Heart right ventricle (tissue), 16 donors: ENCODE measurements at regions not wholly inside any gene's neighbourhood (a gene's known extent, or its start where the extent isn't known, plus 50 kb on each side); places are given as distances from the start of the nearest gene placed in this dataset.

Experiments used
- ATAC-seq, 8 donors: fragments of 200-7000 bp; cut with Tn5 transposase; one replicate each; pipeline ENCODE4 v1.9.1; 2020; ENCODE audit warnings: mild to moderate bottlenecking in 8 of 8, moderate library complexity in 8 of 8, moderate number of reproducible peaks in 1 of 8
- DNase-seq, 2 donors: peaks; one replicate each; pipeline ENCODE4 v3.0.0-alpha.2; 2020
- H3K27ac ChIP-seq, 10 donors: fragments of 200-600 bp; sonication (generic) in 2 of 10; one replicate each; pipeline versions ENCODE4 v1.5.0 to v1.8.0; 2020 to 2022; ENCODE audit warnings: mild to moderate bottlenecking in 3 of 10
- H3K27me3 ChIP-seq, 7 donors: fragments of 200-600 bp; one replicate each; pipeline ENCODE4 v1.8.0; 2021 to 2022; ENCODE audit warnings: mild to moderate bottlenecking in 2 of 7
- H3K36me3 ChIP-seq, 9 donors: fragments of 200-600 bp; sonication (generic) in 1 of 9; one replicate each; pipeline versions ENCODE4 v1.5.0 to v1.8.0; 2020 to 2022; ENCODE audit warnings: mild to moderate bottlenecking in 2 of 9
- H3K4me1 ChIP-seq, 9 donors: fragments of 200-600 bp; sonication (generic) in 1 of 9; one replicate each; pipeline versions ENCODE4 v1.5.0 to v1.8.0; 2020 to 2022; ENCODE audit warnings: mild to moderate bottlenecking in 4 of 9
- H3K4me3 ChIP-seq, 10 donors: fragments of 200-600 bp; sonication (generic) in 2 of 10; one replicate each; pipeline versions ENCODE4 v1.5.0 to v1.8.0; 2020 to 2022; ENCODE audit warnings: mild to moderate bottlenecking in 7 of 10, moderate library complexity in 2 of 10
- H3K9me3 ChIP-seq, 11 donors: fragments of 200-600 bp in 10 of 11; sonication (generic) in 2 of 11; one replicate each; pipeline versions ENCODE4 v1.5.0 to v1.8.0; 2013 to 2022; ENCODE audit warnings: mild to moderate bottlenecking in 2 of 11, control low read depth in 1 of 11, moderate library complexity in 1 of 11
- CTCF ChIP-seq, 9 donors: fragments of 200-600 bp; sonication (generic) in 2 of 9; IDR thresholded peaks; one replicate each; pipeline versions ENCODE4 v1.5.0 to v1.8.0; 2021 to 2022; ENCODE audit warnings: antibody characterized with exemption in 9 of 9, mild to moderate bottlenecking in 5 of 9, moderate library complexity in 1 of 9
- WGBS, 2 donors: extraction: QIAGEN DNeasy Blood & Tissue Kit; methylation state at CpG; one replicate each; pipeline ENCODE4 v1.1.7; 2013; ENCODE audit warnings: inconsistent platforms in 1 of 2; 5-methylcytosine and 5-hydroxymethylcytosine counted together
- intact Hi-C, 10 donors: fragments of 100-400 bp; cut with DNase I; formaldehyde crosslinking; loops; one replicate each; pipeline versions ENCODE4 v1.11.1 to v1.14.2; 2022
- donor health status: Arrhythmogenic right ventricular cardiomyopathy.
- donor health status: ischemic (EF 13 %, LVEDD 7.1; RV severe dilation, severe dysfunction).
- donor health status: healthy with polysubstance abuse.
- donor health status: DM: no; HTN: yes; CAD: no.
- donor health status: DM: no; HTN: no; CAD: no.
- donor health status: ischemic (EF 25% LVEDD 6.9; RV normal size, moderate dysfunction).
- donor health status: ischemic (EF 25% LVEDD 5.7; RV mildly dilated, moderate dysfunction).
- donor health status: healthy.
- donor health status: DM: yes; HTN: yes; CAD: no.
- donor health status: Ischemic cardiomyopathy.
- donor health status: ischemic (EF 35%, LVEDD 5.7; RV mildly dilated, moderate dysfunction).
- donor health status: nonischemic (EF 11% LVEDD 7.7; RV severe dilation, severe dysfunction).
- donor health status: DM: yes; HTN: yes; CAD: no.
- donor health status: PGD.
- donor health status: ischemic (EF 29% LVEDD 5.4; RV normal size, mild dysfunction).
- donor health status: nonischemic (EF 23%, LVEDD 6.1; RV moderate dilation, normal function).

GRCh38 chr12:111073370-111073769 is 153.0 kb upstream of the MYL2 start:
- intact Hi-C loops: no loop called here
- no peak for DNase-seq
- Histone ChIP-seq H3K27me3 (peaks cover 0 to 40% (median 28%) of the 10 kb centered on the region in 7 donors), H3K27ac (no peak overlapping the region), H3K4me1 (peaks cover 0 to under 1% (median 0%) of the 10 kb centered on the region in 9 donors), H3K4me3 (no peak overlapping the region), H3K9me3 (peaks cover 0 to 10% (median 0%) of the 10 kb centered on the region in 11 donors), H3K36me3 (no peaks in the 10 kb centered on the region)
- no peak for ATAC-seq
- 89 to 94% methylated on average over 4 of the region's 4 CpGs for WGBS, 2 donors
- no peak for TF ChIP-seq CTCF (IDR thresholded peaks at IDR 0.05)

GRCh38 chr12:111072299-111072698 is 151.9 kb upstream of the MYL2 start:
- no peak for ATAC-seq
- Histone ChIP-seq H3K4me3 (no peak overlapping the region), H3K4me1 (peaks cover 0 to 5% (median 0%) of the 10 kb centered on the region in 9 donors), H3K36me3 (no peaks in the 10 kb centered on the region), H3K27ac (no peak overlapping the region), H3K9me3 (peaks cover 0 to 10% (median 0%) of the 10 kb centered on the region in 11 donors), H3K27me3 (peaks cover 0 to 43% (median 27%) of the 10 kb centered on the region in 7 donors)
- no peak for TF ChIP-seq CTCF (IDR thresholded peaks at IDR 0.05)
- no peak for DNase-seq
- intact Hi-C loops: no loop called here

GRCh38 chr12:111069886-111070285 is 149.5 kb upstream of the MYL2 start:
- TF ChIP-seq CTCF (IDR thresholded peaks at IDR 0.05): no peak
- H3K4me3 ChIP-seq: no peak overlapping the region
- peaks cover 0 to 10% (median 0%) of the 10 kb centered on the region in 11 donors for H3K9me3 ChIP-seq
- H3K36me3 ChIP-seq: no peaks in the 10 kb centered on the region
- intact Hi-C loops: no loop called here
- H3K27ac ChIP-seq: no peak overlapping the region
- DNase-seq: no peak
- no peak for ATAC-seq
- H3K27me3 ChIP-seq: peaks cover 0 to 39% (median 12%) of the 10 kb centered on the region in 7 donors
- H3K4me1 ChIP-seq: peaks cover 0 to 5% (median 0%) of the 10 kb centered on the region in 9 donors
- WGBS, 2 donors: 93 to 96% methylated on average over 4 of the region's 4 CpGs

GRCh38 chr12:111068290-111068689 is 147.9 kb upstream of the MYL2 start:
- Histone ChIP-seq H3K4me3 (no peak overlapping the region), H3K27me3 (peaks cover 0 to 27% (median 10%) of the 10 kb centered on the region in 7 donors), H3K4me1 (peaks cover 0 to 5% (median 0%) of the 10 kb centered on the region in 9 donors), H3K9me3 (peaks cover 0 to 10% (median 0%) of the 10 kb centered on the region in 11 donors), H3K36me3 (no peaks in the 10 kb centered on the region), H3K27ac (no peak overlapping the region)
- DNase-seq: no peak
- ATAC-seq: peak in 1 of 8 donors; percentile 41
- TF ChIP-seq CTCF (IDR thresholded peaks at IDR 0.05): no peak
- 16 to 25% methylated on average over 15 of the region's 15 CpGs for WGBS, 2 donors
- intact Hi-C loops: no loop called here
